GM18867 (cell line): ENCODE measurements at regions not wholly inside any gene's neighbourhood (a gene's known extent, or its start where the extent isn't known, plus 50 kb on each side); places are given as distances from the start of the nearest gene placed in this dataset.

Experiments
- ATAC-seq: cut with Tn5 transposase; IDR thresholded peaks from one replicate; pipeline ENCODE4 v1.9.1; 2021; ENCODE audit warnings: mild to moderate bottlenecking, moderate library complexity; ENCODE audit not compliant: unreplicated experiment

- no peak for ATAC-seq
These were observed 898.4 kb downstream of the PDCD6IP start for GRCh38 chr3:34696831-34697230.

GRCh38 chr3:34703053-34703452 lies 904.6 kb downstream of the PDCD6IP start:
- ATAC-seq = no peak

- ATAC-seq = no peak
These were observed 914.3 kb upstream of the ARPP21 start for GRCh38 chr3:34724916-34725499.

GRCh38 chr3:34725774-34726173 lies 913.6 kb upstream of the ARPP21 start:
- no peak for ATAC-seq

GRCh38 chr3:34727700-34728099 lies 911.6 kb upstream of the ARPP21 start:
- ATAC-seq = no peak

- no peak for ATAC-seq
These were observed 897.2 kb upstream of the ARPP21 start for GRCh38 chr3:34742151-34742550.

- ATAC-seq = no peak
These were observed 880.6 kb upstream of the ARPP21 start for GRCh38 chr3:34758630-34759261.

- ATAC-seq = no peak
These were observed 861.9 kb upstream of the ARPP21 start for GRCh38 chr3:34777386-34777785.

GRCh38 chr3:34779092-34779491 lies 860.2 kb upstream of the ARPP21 start:
- ATAC-seq = no peak

- no peak for ATAC-seq
These were observed 859.0 kb upstream of the ARPP21 start for GRCh38 chr3:34780294-34780693.

GRCh38 chr3:34780973-34781372 lies 858.4 kb upstream of the ARPP21 start:
- ATAC-seq = no peak

GRCh38 chr3:34782871-34783270 lies 856.5 kb upstream of the ARPP21 start:
- no peak for ATAC-seq

GRCh38 chr3:34783876-34784275 lies 855.4 kb upstream of the ARPP21 start:
- no peak for ATAC-seq

- no peak for ATAC-seq
These were observed 846.3 kb upstream of the ARPP21 start for GRCh38 chr3:34793057-34793456.

- no peak for ATAC-seq
These were observed 831.7 kb upstream of the ARPP21 start for GRCh38 chr3:34807611-34808010.

GRCh38 chr3:34808287-34808686 lies 831.0 kb upstream of the ARPP21 start:
- ATAC-seq = no peak

GRCh38 chr3:34828847-34829246 lies 810.5 kb upstream of the ARPP21 start:
- ATAC-seq = no peak

- no peak for ATAC-seq
These were observed 806.3 kb upstream of the ARPP21 start for GRCh38 chr3:34832865-34833508.

- ATAC-seq = no peak
These were observed 801.2 kb upstream of the ARPP21 start for GRCh38 chr3:34837848-34838741.

- no peak for ATAC-seq
These were observed 796.4 kb upstream of the ARPP21 start for GRCh38 chr3:34842706-34843480.

- ATAC-seq = no peak
These were observed 795.1 kb upstream of the ARPP21 start for GRCh38 chr3:34844323-34844620.
